HEK293 (cell line): ENCODE measurements at regions not wholly inside any gene's neighbourhood (a gene's known extent, or its start where the extent isn't known, plus 50 kb on each side); places are given as distances from the start of the nearest gene placed in this dataset.

ENCODE experiments used
- CTCF ChIA-PET: fragments of 350-600 bp; formaldehyde crosslinking; extraction: SDS; loops from one replicate; lab custom pipeline; 2021; ENCODE audit warnings: antibody characterized with exemption; lab: Yijun Ruan, JAX
- POLR2A ChIA-PET: fragments of 300-600 bp; formaldehyde crosslinking; extraction: SDS; loops from one replicate; lab custom pipeline; 2020; ENCODE audit warnings: antibody characterized with exemption, inconsistent platforms; lab: Yijun Ruan, JAX
- H3K27ac ChIP-seq: fragments of 200-500 bp; sonication (Bioruptor generic); 2 replicates; pipeline ENCODE4 v1.5.1; 2014; ENCODE audit warnings: low read depth, low read length, control low read depth, inconsistent platforms; ENCODE audit errors: extremely low read depth
- H3K36me3 ChIP-seq, 2 experiments: fragments of 200-500 bp in 1 of 2; sonication (Bioruptor generic) in 1 of 2; 1 replicate in 1 of 2; 2 replicates in 1 of 2; pipeline ENCODE4 v1.5.1; 2014 to 2017; ENCODE audit warnings: inconsistent platforms in 2 of 2, low read length in 2 of 2; ENCODE audit not compliant: control insufficient read depth in 2 of 2, insufficient read depth in 1 of 2
- H3K4me1 ChIP-seq: fragments of 200-500 bp; sonication (Bioruptor generic); 2 replicates; pipeline ENCODE4 v1.5.1; 2014; ENCODE audit warnings: mild to moderate bottlenecking, low read length, inconsistent platforms; ENCODE audit not compliant: control insufficient read depth, insufficient read depth
- H3K4me3 ChIP-seq: 2 replicates; pipeline ENCODE4 v1.5.1; 2011; ENCODE audit warnings: low read depth, mild to moderate bottlenecking, control low read depth, low read length, moderate library complexity
- H3K9me3 ChIP-seq: fragments of 200-500 bp; sonication (Bioruptor generic); 2 replicates; pipeline ENCODE4 v1.5.1; 2014; ENCODE audit warnings: low read depth, low read length, inconsistent platforms; ENCODE audit not compliant: control insufficient read depth, insufficient read depth
- AEBP2 ChIP-seq: fragments of 450-650 bp; formaldehyde crosslinking; IDR thresholded peaks from 2 replicates; pipeline ENCODE4 v1.5.1; 2016; ENCODE audit warnings: missing biosample characterization, missing genetic modification characterization, borderline replicate concordance
- BCL11A ChIP-seq: fragments of 450-650 bp; formaldehyde crosslinking; IDR thresholded peaks from 2 replicates; pipeline ENCODE4 v1.5.1; 2016; ENCODE audit warnings: low read depth, missing biosample characterization, missing genetic modification characterization
- GLIS1 ChIP-seq: fragments of 450-650 bp; formaldehyde crosslinking; IDR thresholded peaks from 2 replicates; pipeline ENCODE4 v1.5.1; 2016; ENCODE audit warnings: missing biosample characterization, missing genetic modification characterization
- HOXC10 ChIP-seq: sonication (generic); formaldehyde crosslinking; IDR thresholded peaks from 2 replicates; pipeline ENCODE4 v1.8.1; 2023; ENCODE audit warnings: mild to moderate bottlenecking, missing genetic modification reagents
- RBAK ChIP-seq: fragments of 450-650 bp; formaldehyde crosslinking; IDR thresholded peaks from 2 replicates; pipeline ENCODE4 v1.5.1; 2016; ENCODE audit warnings: missing biosample characterization, missing genetic modification characterization
- REST ChIP-seq: fragments of 450-650 bp; formaldehyde crosslinking; IDR thresholded peaks from 2 replicates; pipeline ENCODE4 v1.5.1; 2016; ENCODE audit warnings: missing biosample characterization, missing genetic modification characterization
- ZBTB1 ChIP-seq: fragments of 450-650 bp; formaldehyde crosslinking; IDR thresholded peaks from 2 replicates; pipeline ENCODE4 v1.5.1; 2016; ENCODE audit warnings: missing biosample characterization, missing genetic modification characterization
- ZBTB11 ChIP-seq: fragments of 450-650 bp; formaldehyde crosslinking; conservative IDR thresholded peaks from 2 replicates; pipeline ENCODE4 v1.5.1; 2016; ENCODE audit warnings: low read depth, missing biosample characterization, missing genetic modification characterization
- ZBTB48 ChIP-seq: fragments of 450-650 bp; formaldehyde crosslinking; IDR thresholded peaks from 2 replicates; pipeline ENCODE4 v1.5.1; 2016; ENCODE audit warnings: missing biosample characterization, missing genetic modification characterization
- ZBTB8A ChIP-seq: fragments of 450-650 bp; formaldehyde crosslinking; IDR thresholded peaks from 2 replicates; pipeline ENCODE4 v1.5.1; 2016; ENCODE audit warnings: missing biosample characterization, missing genetic modification characterization
- ZEB2 ChIP-seq: fragments of 450-650 bp; formaldehyde crosslinking; IDR thresholded peaks from 2 replicates; pipeline ENCODE4 v1.5.1; 2016; ENCODE audit warnings: missing biosample characterization, missing genetic modification characterization
- ZNF114 ChIP-seq: fragments of 450-650 bp; formaldehyde crosslinking; IDR thresholded peaks from 2 replicates; pipeline ENCODE4 v1.5.0; 2017; ENCODE audit warnings: missing biosample characterization, missing genetic modification characterization
- ZNF175 ChIP-seq: fragments of 450-650 bp; formaldehyde crosslinking; IDR thresholded peaks from 2 replicates; pipeline ENCODE4 v1.5.1; 2016; ENCODE audit warnings: missing biosample characterization, missing genetic modification characterization
- ZNF274 ChIP-seq, 2 experiments: fragments of 200-500 bp in 1 of 2; fragments of 450-650 bp in 1 of 2; sonication (Bioruptor generic) in 1 of 2; formaldehyde crosslinking in 1 of 2; IDR thresholded peaks; 2 replicates each; pipeline versions ENCODE4 v1.5.1 to v1.6.1; 2014 to 2016; ENCODE audit warnings: borderline replicate concordance in 1 of 2, inconsistent platforms in 1 of 2, low read length in 1 of 2, missing biosample characterization in 1 of 2, missing genetic modification characterization in 1 of 2
- ZNF366 ChIP-seq: fragments of 450-650 bp; formaldehyde crosslinking; conservative IDR thresholded peaks from 2 replicates; pipeline ENCODE4 v1.5.1; 2016; ENCODE audit warnings: missing biosample characterization, missing genetic modification characterization
- ZNF391 ChIP-seq: fragments of 450-650 bp; formaldehyde crosslinking; IDR thresholded peaks from 2 replicates; pipeline ENCODE4 v1.5.1; 2016; ENCODE audit warnings: low read depth, missing biosample characterization, missing genetic modification characterization, borderline replicate concordance
- ZNF433 ChIP-seq: fragments of 450-650 bp; formaldehyde crosslinking; IDR thresholded peaks from 2 replicates; pipeline ENCODE4 v1.5.1; 2016; ENCODE audit warnings: missing biosample characterization, missing genetic modification characterization, low read depth
- ZNF548 ChIP-seq: fragments of 450-650 bp; formaldehyde crosslinking; IDR thresholded peaks from 2 replicates; pipeline ENCODE4 v1.5.1; 2016; ENCODE audit warnings: missing biosample characterization, missing genetic modification characterization
- ZNF558 ChIP-seq: fragments of 450-650 bp; formaldehyde crosslinking; IDR thresholded peaks from 2 replicates; pipeline ENCODE4 v1.5.1; 2016; ENCODE audit warnings: missing biosample characterization, missing genetic modification characterization
- ZNF560 ChIP-seq: fragments of 450-650 bp; formaldehyde crosslinking; IDR thresholded peaks from 2 replicates; pipeline ENCODE4 v1.5.1; 2017; ENCODE audit warnings: missing biosample characterization, missing genetic modification characterization, borderline replicate concordance
- ZNF747 ChIP-seq: fragments of 450-650 bp; formaldehyde crosslinking; IDR thresholded peaks from 2 replicates; pipeline ENCODE4 v1.5.1; 2016; ENCODE audit warnings: missing biosample characterization, missing genetic modification characterization
- ZSCAN18 ChIP-seq: fragments of 450-650 bp; formaldehyde crosslinking; IDR thresholded peaks from 2 replicates; pipeline ENCODE4 v1.5.1; 2016; ENCODE audit warnings: missing biosample characterization, missing genetic modification characterization

- TF ChIP-seq GLIS1 (no peak), ZNF548 (tag by site-specific recombination) (no peak), ZBTB48 (no peak), ZNF747 (tag by site-specific recombination) (no peak)
- CTCF ChIA-PET = interaction anchor here (0.6 to 20.2 kb wide), 6 partner anchors 83 to 217 kb away, joined by 3 to 593 read pairs (median 24); no protein-coding TSS in a partner anchor
- POLR2A ChIA-PET = no interaction called here
- no peaks in the 10 kb centered on the region for H3K9me3 ChIP-seq
- H3K4me3 ChIP-seq = no peak overlapping the region
- no peak overlapping the region for H3K27ac ChIP-seq
- 0 out of 2 replicates have a peak, but pooled peaks cover 2% of the 10 kb centered on the region for H3K4me1 ChIP-seq
- H3K36me3 ChIP-seq = no peaks in the 10 kb centered on the region
These were observed 122.8 kb upstream of the IPO9 start for GRCh38 chr1:201706109-201706508.

GRCh38 chr1:201707027-201707426 lies 121.9 kb upstream of the IPO9 start:
- POLR2A ChIA-PET = no interaction called here
- Histone ChIP-seq H3K9me3 (no peaks in the 10 kb centered on the region), H3K27ac (no peak overlapping the region), H3K4me3 (no peak overlapping the region), H3K36me3 (no peaks in the 10 kb centered on the region), H3K4me1 (0 out of 2 replicates have a peak, but pooled peaks cover 2% of the 10 kb centered on the region)
- CTCF ChIA-PET = interaction anchor here (0.7 to 20.2 kb wide), 4 partner anchors 20 to 195 kb away, joined by 3 to 593 read pairs (median 125); no protein-coding TSS in a partner anchor
- no peak for TF ChIP-seq ZNF175 (tag by site-specific recombination)
- TF ChIP-seq ZNF114 = no peak
- TF ChIP-seq ZBTB8A (tag by site-specific recombination) = no peak
- no peak for TF ChIP-seq ZEB2 (tag by site-specific recombination)
- no peak for TF ChIP-seq RBAK (tag by site-specific recombination)
- no peak for TF ChIP-seq HOXC10 (CRISPR knock-in tag)
- TF ChIP-seq REST (tag by site-specific recombination) = no peak
- TF ChIP-seq ZNF558 (tag by site-specific recombination) = no peak
- no peak for TF ChIP-seq ZBTB11 (tag by site-specific recombination)
- TF ChIP-seq BCL11A (tag by site-specific recombination) = no peak
- TF ChIP-seq ZNF560 (tag by site-specific recombination) = no peak
- no peak for TF ChIP-seq ZBTB1
- TF ChIP-seq AEBP2 (tag by site-specific recombination) = no peak
- TF ChIP-seq ZSCAN18 (tag by site-specific recombination) = no peak
- no peak for TF ChIP-seq ZNF274 (IDR thresholded peaks at IDR 0.05; ENCODE audit: low read length)
- no peak for TF ChIP-seq ZNF274 (tag by site-specific recombination; IDR thresholded peaks at IDR 0.05; ENCODE audit: borderline replicate concordance)
- TF ChIP-seq ZNF366 = no peak
- TF ChIP-seq ZNF433 (tag by site-specific recombination) = no peak
- no peak for TF ChIP-seq ZNF391
